Body of pancreas (tissue), 4 donors: ENCODE measurements at regions not wholly inside any gene's neighbourhood (a gene's known extent, or its start where the extent isn't known, plus 50 kb on each side); places are given as distances from the start of the nearest gene placed in this dataset.

ENCODE experiments used
- POLR2A ChIP-seq, 3 donors: fragments of 450-650 bp; IDR thresholded peaks; one replicate each; pipeline ENCODE4 v1.6.1; 2016; ENCODE audit warnings: antibody characterized with exemption in 3 of 3, mild to moderate bottlenecking in 2 of 3
- TF ChIP-seq, protein P1 (sequence below), 7 experiments: fragments of 450-650 bp in 4 of 7; fragments of 200-600 bp in 3 of 7; sonication (generic) in 3 of 7; IDR thresholded peaks; one replicate each; pipeline ENCODE4 v1.5.1; 2016 to 2019; ENCODE audit warnings: antibody characterized with exemption in 7 of 7

DNA sequence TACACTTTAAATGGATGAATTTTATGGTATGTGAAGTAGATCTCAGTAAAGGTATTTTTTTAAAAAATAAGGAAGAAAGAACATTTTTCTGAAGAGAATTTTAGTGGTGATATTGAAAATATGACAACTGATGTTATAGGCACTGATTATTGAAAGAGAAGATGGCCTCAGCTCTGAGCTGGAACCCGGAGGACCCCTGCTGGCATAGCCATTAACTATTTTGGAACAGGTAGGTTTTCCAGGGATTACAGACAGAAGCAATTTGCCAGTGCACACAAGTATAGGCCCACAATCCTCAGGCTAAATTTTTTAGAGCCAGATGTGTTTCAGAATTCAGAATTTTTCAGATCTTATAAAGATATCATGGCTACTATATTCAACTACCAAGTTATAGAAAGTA lies 315.9 kb upstream of the GPR149 start:
- TF ChIP-seq, protein P1, sequence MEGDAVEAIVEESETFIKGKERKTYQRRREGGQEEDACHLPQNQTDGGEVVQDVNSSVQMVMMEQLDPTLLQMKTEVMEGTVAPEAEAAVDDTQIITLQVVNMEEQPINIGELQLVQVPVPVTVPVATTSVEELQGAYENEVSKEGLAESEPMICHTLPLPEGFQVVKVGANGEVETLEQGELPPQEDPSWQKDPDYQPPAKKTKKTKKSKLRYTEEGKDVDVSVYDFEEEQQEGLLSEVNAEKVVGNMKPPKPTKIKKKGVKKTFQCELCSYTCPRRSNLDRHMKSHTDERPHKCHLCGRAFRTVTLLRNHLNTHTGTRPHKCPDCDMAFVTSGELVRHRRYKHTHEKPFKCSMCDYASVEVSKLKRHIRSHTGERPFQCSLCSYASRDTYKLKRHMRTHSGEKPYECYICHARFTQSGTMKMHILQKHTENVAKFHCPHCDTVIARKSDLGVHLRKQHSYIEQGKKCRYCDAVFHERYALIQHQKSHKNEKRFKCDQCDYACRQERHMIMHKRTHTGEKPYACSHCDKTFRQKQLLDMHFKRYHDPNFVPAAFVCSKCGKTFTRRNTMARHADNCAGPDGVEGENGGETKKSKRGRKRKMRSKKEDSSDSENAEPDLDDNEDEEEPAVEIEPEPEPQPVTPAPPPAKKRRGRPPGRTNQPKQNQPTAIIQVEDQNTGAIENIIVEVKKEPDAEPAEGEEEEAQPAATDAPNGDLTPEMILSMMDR (IDR thresholded peaks at IDR 0.05) = no peak
- no peak for TF ChIP-seq POLR2A (IDR thresholded peaks at IDR 0.05)
